ENCODE measurements at regions not wholly inside any gene's neighbourhood (a gene's known extent, or its start where the extent isn't known, plus 50 kb on each side); places are given as distances from the start of the nearest gene placed in this dataset.

DNA sequence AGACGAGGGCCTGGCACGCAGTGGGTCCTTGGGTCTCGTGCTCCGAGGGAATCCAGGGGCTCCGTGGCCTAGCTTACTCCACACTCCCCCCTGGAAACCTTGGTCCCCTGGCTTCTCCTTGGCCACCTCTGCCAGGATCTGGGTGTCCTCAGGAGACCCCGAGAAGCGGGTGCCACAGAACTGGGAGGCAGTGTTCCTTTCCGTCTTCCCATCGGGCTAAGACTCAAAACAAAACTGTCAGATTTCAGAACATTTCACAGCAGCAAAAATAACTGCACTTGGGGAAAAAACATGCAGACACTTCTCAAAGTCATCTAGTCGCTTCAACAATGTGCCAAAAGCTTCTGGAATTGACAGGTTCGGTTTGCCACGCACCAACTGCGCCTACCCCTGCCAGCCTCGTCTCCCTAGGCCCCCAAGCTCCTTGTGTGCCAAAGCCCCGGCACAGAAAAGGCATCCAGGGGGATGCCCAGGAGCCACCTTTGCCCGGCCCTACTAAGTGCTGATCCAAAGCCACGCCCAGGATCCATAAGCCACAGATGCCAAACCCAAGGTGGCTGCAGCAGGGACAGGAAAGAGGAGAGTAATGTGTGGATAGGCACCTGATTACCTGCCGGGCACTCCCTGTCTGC is 58.4 kb upstream of the DIO3 start:
- no peak for TF ChIP-seq MAFK (IDR thresholded peaks at IDR 0.05; ENCODE audit: low read depth, low read length)
- TF ChIP-seq CEBPB (IDR thresholded peaks at IDR 0.05; ENCODE audit: low read depth, low read length), result no peak
- TF ChIP-seq, protein P1, sequence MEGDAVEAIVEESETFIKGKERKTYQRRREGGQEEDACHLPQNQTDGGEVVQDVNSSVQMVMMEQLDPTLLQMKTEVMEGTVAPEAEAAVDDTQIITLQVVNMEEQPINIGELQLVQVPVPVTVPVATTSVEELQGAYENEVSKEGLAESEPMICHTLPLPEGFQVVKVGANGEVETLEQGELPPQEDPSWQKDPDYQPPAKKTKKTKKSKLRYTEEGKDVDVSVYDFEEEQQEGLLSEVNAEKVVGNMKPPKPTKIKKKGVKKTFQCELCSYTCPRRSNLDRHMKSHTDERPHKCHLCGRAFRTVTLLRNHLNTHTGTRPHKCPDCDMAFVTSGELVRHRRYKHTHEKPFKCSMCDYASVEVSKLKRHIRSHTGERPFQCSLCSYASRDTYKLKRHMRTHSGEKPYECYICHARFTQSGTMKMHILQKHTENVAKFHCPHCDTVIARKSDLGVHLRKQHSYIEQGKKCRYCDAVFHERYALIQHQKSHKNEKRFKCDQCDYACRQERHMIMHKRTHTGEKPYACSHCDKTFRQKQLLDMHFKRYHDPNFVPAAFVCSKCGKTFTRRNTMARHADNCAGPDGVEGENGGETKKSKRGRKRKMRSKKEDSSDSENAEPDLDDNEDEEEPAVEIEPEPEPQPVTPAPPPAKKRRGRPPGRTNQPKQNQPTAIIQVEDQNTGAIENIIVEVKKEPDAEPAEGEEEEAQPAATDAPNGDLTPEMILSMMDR (conservative IDR thresholded peaks at IDR 0.05; ENCODE audit: low read depth, low read length), result no peak
